GM21367 (cell line): ENCODE measurements at regions not wholly inside any gene's neighbourhood (a gene's known extent, or its start where the extent isn't known, plus 50 kb on each side); places are given as distances from the start of the nearest gene placed in this dataset.
"Not testable (repeated sequence)": the region's sequence is repeated elsewhere in the genome, so short reads cannot be mapped to it uniquely, and the experiment has no call there.

Experiments
- ATAC-seq: cut with Tn5 transposase; IDR thresholded peaks from one replicate; pipeline ENCODE4 v1.9.1; 2021; ENCODE audit not compliant: unreplicated experiment

DNA sequence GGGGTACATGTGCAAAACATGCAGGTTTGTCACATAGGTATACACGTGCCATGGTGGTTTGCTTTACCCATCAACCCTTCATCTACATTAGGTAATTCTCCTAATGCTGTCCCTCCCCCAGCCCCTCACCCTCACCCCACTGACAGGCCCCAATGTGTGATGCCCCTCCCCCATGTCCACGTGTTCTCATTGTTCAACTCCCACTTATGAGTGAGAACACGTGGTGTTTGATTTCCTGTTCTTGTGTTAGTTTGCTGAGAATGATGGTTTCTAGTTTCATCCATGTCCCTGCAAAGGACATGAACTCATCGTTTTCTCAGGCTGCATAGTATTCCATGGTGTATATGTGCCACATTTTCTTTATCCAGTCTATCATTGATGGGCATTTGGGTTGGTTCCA, 232.9 kb upstream of the RASGRP1 start:
- not testable (repeated sequence) for ATAC-seq

DNA sequence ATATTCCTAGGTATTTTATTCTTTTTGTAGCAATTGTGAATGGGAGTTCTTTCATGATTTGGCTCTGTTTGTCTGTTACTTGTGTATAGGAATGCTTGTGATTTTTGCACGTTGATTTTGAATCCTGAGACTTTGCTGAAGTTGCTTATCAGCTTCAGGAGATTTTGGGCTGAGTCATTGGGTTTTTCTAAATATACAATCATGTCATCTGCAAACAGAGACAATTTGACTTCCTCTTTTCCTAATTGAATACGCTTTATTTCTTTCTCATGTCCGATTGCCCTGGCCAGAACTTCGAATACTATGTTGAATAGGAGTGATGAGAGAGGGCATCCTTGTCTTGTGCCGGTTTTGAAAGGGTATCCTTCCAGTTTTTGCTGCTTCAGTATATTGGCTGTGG, 234.6 kb upstream of the RASGRP1 start:
- not testable (repeated sequence) for ATAC-seq

DNA sequence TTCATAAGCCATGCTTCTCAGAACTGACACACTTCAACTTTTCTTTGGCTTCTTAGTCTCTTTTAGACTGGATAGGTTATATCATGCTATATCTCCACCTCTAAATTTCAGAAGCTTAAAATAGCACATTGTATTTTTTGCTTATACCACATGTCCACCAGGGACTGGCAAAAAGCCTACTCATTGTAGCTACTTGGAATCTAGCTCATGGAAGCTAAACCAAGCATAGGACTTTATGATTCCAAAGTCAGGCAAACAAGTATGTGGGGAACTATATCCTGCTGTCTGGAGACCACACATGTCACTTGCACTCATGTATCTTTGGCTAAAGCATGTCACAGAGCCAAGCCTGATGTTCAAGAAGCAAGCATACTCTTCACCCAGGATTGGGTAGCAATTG, 245.0 kb upstream of the RASGRP1 start:
- ATAC-seq, result no peak

DNA sequence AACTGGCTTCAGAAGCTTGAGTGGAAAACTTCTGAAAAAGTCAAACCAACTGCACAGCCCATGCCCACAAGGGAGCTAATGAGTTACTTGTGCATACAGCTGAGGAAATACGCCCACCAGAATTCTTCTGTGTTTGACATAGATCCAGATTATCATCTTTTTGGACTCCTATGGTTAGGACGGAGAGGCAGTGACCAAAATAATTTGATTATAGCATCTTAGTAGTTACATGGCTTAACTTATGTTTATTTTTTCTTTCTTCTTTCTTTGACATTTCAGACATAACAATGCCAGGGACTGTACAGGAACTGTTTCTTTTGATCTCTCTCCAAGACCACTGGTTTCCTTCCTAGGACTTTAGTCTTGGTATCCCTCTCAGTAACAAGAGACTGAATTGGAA, 246.1 kb upstream of the RASGRP1 start:
- ATAC-seq, result no peak

DNA sequence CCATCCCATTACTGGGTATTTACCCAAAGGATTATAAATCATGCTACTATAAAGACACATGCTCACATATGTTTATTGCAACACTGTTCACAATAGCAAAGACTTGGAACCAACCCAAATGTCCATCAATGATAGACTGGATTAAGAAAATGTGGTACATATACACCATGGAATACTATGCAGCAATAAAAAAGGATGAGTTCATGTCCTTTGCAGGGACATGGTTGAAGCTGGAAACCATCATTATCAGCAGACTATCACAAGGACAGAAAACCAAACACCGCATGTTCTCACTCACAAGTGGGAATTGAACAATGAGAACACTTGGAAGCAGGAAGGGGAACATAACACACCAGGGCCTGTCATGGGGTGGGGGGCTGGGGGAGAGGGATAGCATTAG, 249.6 kb upstream of the RASGRP1 start:
- ATAC-seq, result not testable (repeated sequence)

DNA sequence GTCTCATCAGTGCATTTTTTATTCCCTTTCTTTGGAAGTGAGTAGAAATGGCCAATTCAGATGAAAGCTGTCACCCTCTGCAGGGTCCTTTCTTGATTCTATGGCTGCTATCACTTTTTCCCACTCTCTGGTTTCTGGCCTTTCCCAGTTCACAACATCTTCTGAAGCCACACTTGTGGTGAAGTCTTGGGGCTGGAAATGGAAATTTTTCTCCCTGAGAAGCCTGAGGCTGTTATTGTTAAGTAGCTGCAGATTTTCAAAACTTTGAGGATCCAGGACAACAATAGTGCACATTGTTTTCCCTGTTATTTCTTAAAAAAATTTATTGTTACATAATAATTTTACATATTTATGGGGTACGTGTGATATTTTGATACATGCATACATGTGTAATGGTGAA, 250.3 kb upstream of the RASGRP1 start:
- ATAC-seq, result no peak

DNA sequence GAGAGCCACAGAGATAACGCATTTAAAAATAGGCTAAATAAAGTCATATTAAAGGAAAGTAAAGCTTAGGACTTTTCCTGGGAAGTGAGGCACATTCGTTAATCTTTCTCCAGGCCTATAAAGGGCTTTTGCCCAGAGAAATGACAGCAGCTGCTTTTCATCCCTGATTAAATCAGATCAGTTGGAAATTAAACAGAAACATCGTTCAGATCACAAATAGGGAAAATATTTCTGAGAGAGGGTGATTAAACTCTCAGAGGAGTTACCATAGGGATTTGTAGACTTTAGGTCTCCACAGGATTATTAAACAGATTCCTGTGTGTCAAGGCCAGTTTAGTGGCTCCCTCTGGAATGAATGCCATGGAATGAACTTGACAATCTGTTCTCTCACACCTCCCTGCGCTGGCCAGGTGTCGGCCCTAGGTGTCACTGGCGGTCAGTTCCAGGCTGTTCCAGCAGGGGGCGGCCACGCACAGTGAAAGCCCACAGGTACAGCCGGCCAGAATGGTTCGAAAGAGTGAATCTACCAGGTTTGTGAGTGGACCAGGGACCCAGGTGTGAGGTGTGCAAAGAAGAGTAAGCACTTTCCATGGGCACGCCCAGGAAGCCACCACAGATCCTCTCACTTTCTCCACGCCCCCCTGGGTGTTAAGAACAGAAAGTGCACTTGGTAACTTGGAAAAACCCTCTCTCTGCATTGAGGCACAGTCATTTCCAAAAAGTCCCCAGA, 253.0 kb upstream of the RASGRP1 start:
- ATAC-seq, result peak; percentile 97

DNA sequence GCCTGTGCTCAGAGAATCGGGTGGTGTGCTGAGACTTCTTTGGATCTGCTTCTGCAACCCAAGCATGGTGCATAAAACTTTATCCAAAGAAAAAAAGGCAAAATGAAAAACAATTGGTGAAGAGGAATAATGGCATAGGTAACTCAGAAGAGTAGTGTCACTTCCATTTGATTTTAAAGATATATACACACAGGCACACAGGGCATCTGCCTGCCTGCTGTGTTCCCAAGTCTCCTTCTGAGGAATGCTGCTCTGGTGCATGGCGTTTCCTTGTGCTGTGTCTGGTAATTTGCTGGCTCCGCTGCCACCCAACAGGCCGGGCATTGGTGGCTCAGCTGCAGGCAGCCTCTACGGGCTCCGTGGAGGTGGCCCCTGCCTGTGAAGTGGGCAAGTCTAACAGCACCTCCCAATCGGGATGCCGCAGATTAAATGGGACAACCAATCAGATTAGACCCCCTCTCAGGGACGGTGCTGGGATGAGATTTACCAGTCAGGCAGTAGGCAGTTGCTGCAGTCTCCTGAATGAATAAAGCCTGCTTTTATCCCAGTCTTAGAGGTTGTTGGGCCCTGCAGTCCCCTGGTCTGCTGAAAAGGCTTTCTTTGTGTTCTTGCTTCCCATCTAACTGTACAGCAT, 253.7 kb upstream of the RASGRP1 start:
- no peak for ATAC-seq

DNA sequence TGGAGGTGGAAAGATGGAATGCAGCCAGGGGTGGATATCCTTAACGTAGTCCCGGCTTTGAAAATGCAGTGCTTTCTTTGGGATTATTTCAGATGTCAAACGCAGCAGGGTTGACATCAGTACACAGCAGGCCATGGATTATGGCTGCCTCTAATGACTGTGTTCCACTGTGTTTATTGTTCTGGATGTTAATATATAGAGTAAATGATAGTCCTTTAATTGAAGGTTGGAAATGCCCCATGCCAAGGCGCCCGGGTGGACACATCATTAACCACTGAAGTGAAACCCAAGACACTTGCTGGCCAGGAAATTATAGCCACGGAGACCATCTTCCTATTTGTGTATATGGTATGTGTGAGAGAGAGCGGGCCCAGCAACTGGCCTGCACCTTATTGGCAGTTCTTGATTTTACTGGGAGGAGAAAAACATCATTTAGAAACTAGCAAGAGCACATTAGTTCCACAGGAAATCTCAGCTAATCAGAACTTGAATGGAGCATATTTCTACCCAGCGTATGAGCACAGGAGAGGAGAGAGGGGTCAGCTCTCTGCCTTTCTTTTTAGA, 254.9 kb upstream of the RASGRP1 start:
- ATAC-seq, result no peak

DNA sequence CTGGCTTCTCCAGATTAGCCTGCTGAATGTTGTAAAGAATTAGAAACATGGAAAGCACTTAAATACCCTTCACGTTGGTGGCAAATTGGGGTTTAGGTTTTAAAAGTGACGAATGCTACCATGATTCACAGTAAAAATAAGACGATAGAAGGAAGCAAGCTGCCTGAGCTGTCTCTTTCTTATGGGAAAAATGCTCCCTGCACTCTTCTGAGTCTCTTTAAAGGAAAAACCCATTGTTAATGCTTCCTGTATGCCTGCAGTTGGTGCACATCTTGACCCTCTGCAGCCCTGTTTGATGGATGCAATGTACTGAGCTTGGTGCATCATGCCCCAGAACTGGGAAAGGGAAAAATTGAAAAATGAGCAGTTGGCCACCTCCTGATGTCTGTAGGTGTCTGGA, 258.6 kb upstream of the RASGRP1 start:
- no peak for ATAC-seq

DNA sequence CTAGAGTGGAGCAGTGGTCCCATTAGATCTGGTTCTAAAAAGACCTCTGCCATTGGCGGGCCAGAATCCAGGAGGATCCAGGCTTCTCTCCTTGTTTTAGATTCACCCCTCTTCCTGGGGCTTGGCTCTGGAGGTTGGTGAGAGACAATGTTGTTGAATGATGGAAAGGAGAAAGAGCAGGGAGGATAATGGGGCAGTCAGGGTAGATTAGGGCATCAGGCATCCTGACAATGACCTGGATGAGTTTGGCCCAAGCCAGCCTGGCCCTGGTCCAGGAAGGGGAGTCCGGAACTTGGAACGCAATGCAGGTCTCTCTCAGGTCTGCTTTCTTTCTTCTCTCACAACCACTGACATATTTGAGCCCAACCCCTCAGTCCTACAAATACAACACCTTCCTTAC, 260.1 kb upstream of the RASGRP1 start:
- ATAC-seq, result no peak

DNA sequence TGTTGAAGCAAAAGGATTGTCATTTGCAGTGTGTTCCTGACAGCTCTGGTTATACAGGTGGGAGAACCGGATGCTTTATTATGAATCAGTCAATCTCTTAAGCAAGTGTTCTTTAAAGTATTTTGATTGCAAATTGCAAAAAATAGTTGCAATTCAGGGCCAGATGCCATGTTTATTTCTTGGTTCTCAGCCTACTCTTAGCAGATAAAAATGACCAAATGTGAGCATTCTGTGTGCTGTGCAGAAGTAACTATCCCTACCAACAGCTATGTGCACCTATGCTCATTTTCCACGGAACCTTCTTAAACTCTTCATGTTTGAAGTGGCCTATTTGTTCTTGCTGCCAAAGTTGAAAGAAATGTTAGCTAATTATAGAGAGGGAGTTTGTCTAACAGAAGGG, 262.3 kb upstream of the RASGRP1 start:
- no peak for ATAC-seq

DNA sequence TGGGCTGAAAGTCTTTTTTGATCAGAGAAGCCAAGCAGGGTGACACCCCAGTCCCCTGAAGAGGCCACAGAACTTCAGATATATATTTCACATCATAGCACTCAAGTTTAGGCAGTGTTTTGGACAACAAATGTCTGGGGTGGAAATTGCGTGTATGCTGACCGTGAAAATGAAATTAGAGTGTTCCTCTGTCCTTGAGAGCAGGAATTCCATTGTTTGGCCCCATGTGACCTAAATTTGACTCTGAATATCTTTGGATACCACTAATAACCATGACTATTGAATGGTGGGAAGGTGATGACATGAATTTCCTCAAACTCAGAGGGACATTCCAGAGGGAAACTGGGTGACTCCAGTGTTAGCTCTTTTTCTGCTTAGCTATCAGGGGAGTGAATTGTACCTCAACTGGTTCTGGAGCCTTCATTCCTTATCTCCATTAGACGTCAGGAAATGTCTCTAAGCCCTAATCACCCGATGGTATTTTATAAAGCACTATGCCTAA, 263.5 kb upstream of the RASGRP1 start:
- ATAC-seq, result no peak

DNA sequence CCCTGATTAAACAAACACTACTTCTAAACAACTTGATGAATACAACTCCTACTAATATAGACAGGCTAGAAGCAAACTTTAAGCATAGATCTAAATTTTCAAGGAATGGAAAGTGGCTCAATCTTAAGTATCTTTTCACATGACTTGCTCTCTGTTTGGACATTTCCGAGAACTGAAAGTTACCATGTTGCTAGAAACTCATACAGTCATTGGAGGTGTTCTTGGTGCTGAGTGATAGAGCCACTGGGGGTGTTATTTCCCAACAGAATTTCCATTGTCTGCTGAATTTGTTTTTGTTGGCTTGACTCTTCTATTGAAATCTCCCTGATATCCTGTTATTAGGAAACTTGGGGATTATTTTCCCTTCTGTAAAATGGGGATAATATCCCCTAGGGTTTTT, 264.5 kb upstream of the RASGRP1 start:
- ATAC-seq, result no peak

DNA sequence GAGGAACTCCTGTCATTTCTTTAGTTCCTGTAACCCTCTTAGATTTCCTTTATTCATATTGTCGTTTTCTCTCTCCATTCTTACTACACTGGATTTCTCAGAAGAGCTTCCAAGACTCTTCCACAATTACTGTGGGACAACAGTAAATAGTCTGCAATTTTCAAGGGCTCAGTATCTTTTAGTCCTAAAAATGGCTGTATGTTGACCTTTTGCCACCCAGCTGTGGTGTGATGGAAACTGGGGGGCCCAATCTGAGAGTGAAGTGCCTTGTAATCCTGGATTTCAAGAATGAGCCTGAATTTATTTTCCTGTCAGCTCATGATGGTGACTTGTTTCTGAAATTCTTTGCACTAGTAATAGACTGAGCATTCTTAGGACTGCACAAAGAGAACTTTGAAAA, 277.6 kb upstream of the RASGRP1 start:
- ATAC-seq, result no peak

DNA sequence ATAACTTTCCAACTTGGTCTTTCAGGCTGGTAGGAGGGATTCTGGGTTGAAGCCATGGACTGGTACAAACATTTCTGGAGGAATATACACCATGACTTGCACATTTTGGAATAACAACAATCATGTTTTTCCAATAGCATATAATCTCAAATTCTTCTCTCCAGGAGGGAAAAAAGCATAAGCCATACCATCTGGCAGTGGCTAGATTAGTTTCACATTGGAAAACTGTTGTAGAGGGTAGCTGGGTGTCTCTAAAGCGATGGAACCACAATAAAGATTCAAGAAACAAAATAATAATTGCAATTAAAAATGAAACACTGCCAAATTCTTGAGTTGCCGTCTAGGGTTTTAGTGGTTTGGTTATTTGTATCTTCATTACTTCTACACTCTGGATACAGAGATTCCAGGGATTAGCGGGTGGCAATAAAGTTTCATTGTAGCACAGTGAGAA, 278.5 kb upstream of the RASGRP1 start:
- no peak for ATAC-seq

DNA sequence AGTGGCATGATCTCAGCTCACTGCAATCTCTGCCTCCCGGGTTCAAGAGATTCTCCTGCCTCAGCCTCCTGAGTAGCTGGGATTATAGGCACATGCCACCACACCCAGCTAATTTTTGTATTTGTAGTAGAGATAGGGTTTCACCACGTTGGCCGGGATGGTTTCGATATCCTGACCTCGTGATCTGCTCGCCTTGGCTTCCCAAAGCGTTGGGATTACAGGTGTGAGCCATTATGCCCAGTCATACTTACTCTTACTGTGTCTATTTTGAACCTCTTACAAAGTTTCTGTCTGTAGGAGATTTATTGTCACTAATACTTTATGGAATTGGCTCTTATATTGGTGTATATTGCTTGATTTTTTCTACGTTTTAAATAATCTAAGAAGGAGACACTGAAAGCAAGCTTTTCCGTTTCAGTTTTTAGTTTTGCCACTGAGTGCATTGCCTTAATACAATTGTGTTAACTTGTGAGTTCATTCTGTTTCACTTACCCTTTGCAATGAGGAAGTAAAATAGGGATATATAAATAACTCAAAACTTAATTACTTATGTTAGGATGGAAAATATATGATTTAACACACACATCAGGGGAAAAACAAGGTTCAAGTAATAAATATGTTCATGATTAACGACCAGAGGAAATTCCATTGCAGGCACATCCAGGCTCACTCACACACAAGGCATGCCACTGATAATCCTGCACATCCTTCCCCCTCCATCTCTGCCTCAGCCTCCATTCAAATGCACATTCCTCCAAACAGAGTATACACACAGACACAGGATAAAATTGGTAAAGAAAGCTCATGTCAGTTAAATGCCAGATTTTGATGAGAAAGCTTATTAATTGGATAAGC, 279.3 kb upstream of the RASGRP1 start:
- ATAC-seq, result no peak

DNA sequence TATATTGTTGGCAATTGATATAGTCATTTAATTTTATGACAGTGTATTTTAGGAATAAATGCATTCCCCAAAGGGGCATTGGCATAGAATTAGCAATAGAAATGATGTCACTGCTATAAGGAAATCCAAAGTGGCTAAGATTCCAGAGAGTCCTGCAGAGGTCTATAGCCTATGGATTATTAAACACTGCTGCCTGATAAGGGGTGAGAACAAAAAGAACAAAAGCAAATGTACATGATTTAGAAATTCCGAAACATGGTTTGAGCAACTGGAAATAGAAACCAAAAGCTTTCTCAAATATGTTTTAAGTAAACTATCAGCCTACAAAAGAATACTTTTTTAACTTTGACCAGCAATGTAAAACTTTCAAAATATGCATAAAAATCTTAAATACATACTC, 280.1 kb upstream of the RASGRP1 start:
- no peak for ATAC-seq

DNA sequence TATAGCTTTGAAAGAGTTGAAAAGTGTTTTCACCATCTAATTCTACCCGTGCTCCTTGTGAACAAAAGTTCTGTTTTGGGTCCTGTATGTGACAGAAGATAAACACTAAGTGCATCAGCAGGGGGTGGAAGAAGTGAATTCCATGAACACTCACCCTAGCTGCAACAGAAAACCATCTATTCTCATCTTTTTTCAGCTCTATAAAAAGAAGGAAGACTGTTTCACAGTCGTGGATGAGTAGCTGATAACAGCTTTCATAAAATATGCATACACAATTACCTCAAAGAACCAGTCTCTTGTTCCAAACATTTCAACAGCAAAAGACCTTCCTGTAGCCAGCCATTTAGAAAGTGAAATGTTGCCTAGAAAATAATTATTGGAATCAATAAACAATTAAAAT, 281.7 kb upstream of the RASGRP1 start:
- ATAC-seq, result no peak

DNA sequence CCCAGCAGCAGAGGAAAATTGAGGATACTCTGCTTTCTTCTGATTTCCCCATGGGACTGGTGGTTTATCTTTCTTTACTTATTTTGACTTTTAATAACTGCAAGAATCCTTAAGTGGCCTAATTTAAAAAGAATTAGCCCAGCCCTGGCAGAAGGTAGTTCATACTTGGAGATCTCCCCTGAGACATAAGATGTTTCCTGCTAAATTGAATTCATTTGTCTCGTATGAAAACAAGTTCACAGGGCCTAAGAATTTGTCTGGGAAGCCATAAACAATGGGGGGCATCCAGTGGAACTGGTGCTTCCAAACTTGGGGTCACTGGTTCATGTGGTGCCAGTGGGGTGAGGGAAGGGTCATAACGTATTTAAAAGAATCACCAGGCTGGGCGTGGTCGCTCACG, 283.1 kb upstream of the RASGRP1 start:
- ATAC-seq, result no peak

DNA sequence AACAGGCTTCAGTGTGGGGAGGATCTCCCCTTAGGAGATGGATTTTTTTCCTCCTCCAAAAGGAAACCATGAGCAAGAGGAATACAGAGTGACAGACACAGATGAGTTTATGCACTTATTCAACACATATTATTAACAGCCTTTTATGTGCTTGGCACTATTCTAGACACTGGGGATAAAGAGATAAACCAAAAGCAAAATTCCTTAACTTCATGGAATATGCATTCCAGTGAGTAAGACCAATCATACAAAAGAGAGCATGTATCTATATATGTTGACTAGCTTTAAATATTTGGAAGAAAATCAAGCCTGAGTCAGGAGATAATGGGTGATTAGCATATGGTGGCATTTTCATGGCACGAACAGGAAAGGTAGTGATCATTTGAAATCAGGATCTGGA, 284.4 kb upstream of the RASGRP1 start:
- no peak for ATAC-seq
